ENCODE measurements at regions not wholly inside any gene's neighbourhood (a gene's known extent, or its start where the extent isn't known, plus 50 kb on each side); places are given as distances from the start of the nearest gene placed in this dataset.
"Not testable (repeated sequence)": the region's sequence is repeated elsewhere in the genome, so short reads cannot be mapped to it uniquely, and the experiment has no call there.

- H3K4me2 ChIP-seq (ENCODE audit: low read length); H3K27ac Mint-ChIP-seq (ENCODE audit: unreplicated experiment); H3K27me3 ChIP-seq (ENCODE audit: insufficient read depth, low read length); H3K4me1 ChIP-seq (ENCODE audit: insufficient read depth, low read length); H3K9me3 ChIP-seq (ENCODE audit: insufficient read depth, low read depth, low read length); H3K4me3 Mint-ChIP-seq (ENCODE audit: unreplicated experiment); H2AFZ ChIP-seq (ENCODE audit: low read depth, low read length); H3K27me3 Mint-ChIP-seq (ENCODE audit: low read depth, unreplicated experiment); H3K36me3 ChIP-seq (ENCODE audit: insufficient read depth, low read length); FAIRE-seq; H3K9ac ChIP-seq (ENCODE audit: low read length); H3K4me3 ChIP-seq (ENCODE audit: insufficient read depth, low read depth, low read length); H3K36me3 Mint-ChIP-seq (ENCODE audit: low read depth, unreplicated experiment); H3K27ac ChIP-seq (ENCODE audit: low read depth, low read length); H3K9me3 Mint-ChIP-seq (ENCODE audit: unreplicated experiment); H3K4me1 Mint-ChIP-seq (ENCODE audit: low read depth, unreplicated experiment); DNase-seq (ENCODE audit: low read depth): not testable (repeated sequence)
- peaks cover 12% of the 10 kb centered on the region for H4K20me1 ChIP-seq (ENCODE audit: insufficient read depth, low read length)
- H3K79me2 ChIP-seq (ENCODE audit: insufficient read depth, low read length) = peaks cover 61% of the 10 kb centered on the region
Measured at GRCh38 chr16:29578898-29579297, 72.7 kb upstream of the NPIPB12 start.

- H3K9ac ChIP-seq (ENCODE audit: low read length); H3K27me3 Mint-ChIP-seq (ENCODE audit: low read depth, unreplicated experiment); H3K4me3 ChIP-seq (ENCODE audit: insufficient read depth, low read depth, low read length); DNase-seq (ENCODE audit: low read depth); H3K27ac ChIP-seq (ENCODE audit: low read depth, low read length); H3K9me3 ChIP-seq (ENCODE audit: insufficient read depth, low read depth, low read length); H3K4me3 Mint-ChIP-seq (ENCODE audit: unreplicated experiment); H3K4me1 Mint-ChIP-seq (ENCODE audit: low read depth, unreplicated experiment); H2AFZ ChIP-seq (ENCODE audit: low read depth, low read length); FAIRE-seq; H3K36me3 ChIP-seq (ENCODE audit: insufficient read depth, low read length); H3K4me1 ChIP-seq (ENCODE audit: insufficient read depth, low read length); H3K9me3 Mint-ChIP-seq (ENCODE audit: unreplicated experiment); H3K27me3 ChIP-seq (ENCODE audit: insufficient read depth, low read length); H3K27ac Mint-ChIP-seq (ENCODE audit: unreplicated experiment); H3K4me2 ChIP-seq (ENCODE audit: low read length); H3K36me3 Mint-ChIP-seq (ENCODE audit: low read depth, unreplicated experiment): not testable (repeated sequence)
- peaks cover 14% of the 10 kb centered on the region for H4K20me1 ChIP-seq (ENCODE audit: insufficient read depth, low read length)
- peaks cover 67% of the 10 kb centered on the region for H3K79me2 ChIP-seq (ENCODE audit: insufficient read depth, low read length)
Measured at GRCh38 chr16:29581764-29582163, 75.6 kb upstream of the NPIPB12 start.

DNA sequence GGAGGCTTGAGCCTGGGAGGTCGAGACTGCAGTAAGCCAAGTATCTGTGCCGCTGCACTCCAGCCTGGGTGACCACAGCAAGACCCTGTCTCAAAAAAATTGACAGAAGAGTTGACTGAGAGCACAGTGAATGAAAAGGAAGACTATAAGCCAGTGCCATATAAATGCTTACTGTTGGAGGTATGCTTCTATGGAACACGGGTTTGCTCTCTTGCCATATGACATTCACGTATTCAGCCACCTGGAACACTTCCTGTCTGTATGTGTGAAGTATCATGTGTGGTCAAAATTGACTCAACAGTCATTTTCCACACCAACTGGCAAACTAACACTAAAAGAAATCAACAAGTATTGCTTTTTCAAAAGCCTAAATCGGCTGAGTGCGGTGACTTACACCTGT lies 71.1 kb upstream of the SPN start:
- Histone ChIP-seq H4K20me1 (ENCODE audit: insufficient read depth, low read length) (peaks cover 12% of the 10 kb centered on the region), H3K79me2 (ENCODE audit: insufficient read depth, low read length) (peaks cover 55% of the 10 kb centered on the region)
- not testable (repeated sequence) for H3K9ac ChIP-seq (ENCODE audit: low read length); H3K27ac ChIP-seq (ENCODE audit: low read depth, low read length); H3K4me2 ChIP-seq (ENCODE audit: low read length); H3K36me3 Mint-ChIP-seq (ENCODE audit: low read depth, unreplicated experiment); H3K9me3 Mint-ChIP-seq (ENCODE audit: unreplicated experiment); H3K27me3 ChIP-seq (ENCODE audit: insufficient read depth, low read length); H3K9me3 ChIP-seq (ENCODE audit: insufficient read depth, low read depth, low read length); H3K4me3 ChIP-seq (ENCODE audit: insufficient read depth, low read depth, low read length); FAIRE-seq; H3K4me3 Mint-ChIP-seq (ENCODE audit: unreplicated experiment); H3K4me1 ChIP-seq (ENCODE audit: insufficient read depth, low read length); DNase-seq (ENCODE audit: low read depth); H3K27ac Mint-ChIP-seq (ENCODE audit: unreplicated experiment); H2AFZ ChIP-seq (ENCODE audit: low read depth, low read length); H3K27me3 Mint-ChIP-seq (ENCODE audit: low read depth, unreplicated experiment); H3K4me1 Mint-ChIP-seq (ENCODE audit: low read depth, unreplicated experiment); H3K36me3 ChIP-seq (ENCODE audit: insufficient read depth, low read length)

GRCh38 chr16:29594269-29594925 lies 68.7 kb upstream of the SPN start:
- not testable (repeated sequence) for FAIRE-seq; H2AFZ ChIP-seq (ENCODE audit: low read depth, low read length); H3K27me3 ChIP-seq (ENCODE audit: insufficient read depth, low read length); H3K27ac ChIP-seq (ENCODE audit: low read depth, low read length); H3K9me3 Mint-ChIP-seq (ENCODE audit: unreplicated experiment); DNase-seq (ENCODE audit: low read depth); H3K27me3 Mint-ChIP-seq (ENCODE audit: low read depth, unreplicated experiment); H3K4me1 Mint-ChIP-seq (ENCODE audit: low read depth, unreplicated experiment); H3K36me3 ChIP-seq (ENCODE audit: insufficient read depth, low read length); H3K36me3 Mint-ChIP-seq (ENCODE audit: low read depth, unreplicated experiment); H4K20me1 ChIP-seq (ENCODE audit: insufficient read depth, low read length); H3K9me3 ChIP-seq (ENCODE audit: insufficient read depth, low read depth, low read length); H3K4me1 ChIP-seq (ENCODE audit: insufficient read depth, low read length)
- Mint-ChIP-seq H3K4me3 (ENCODE audit: unreplicated experiment) (peak overlapping the region; percentile 96), H3K27ac (ENCODE audit: unreplicated experiment) (peak overlapping the region; percentile 71)
- H3K4me2 ChIP-seq (ENCODE audit: low read length) = peak overlapping the region; percentile 85
- H3K9ac ChIP-seq (ENCODE audit: low read length) = peak overlapping the region; percentile 83
- H3K4me3 ChIP-seq (ENCODE audit: insufficient read depth, low read depth, low read length) = peak overlapping the region; percentile 46
- peaks cover 40% of the 10 kb centered on the region for H3K79me2 ChIP-seq (ENCODE audit: insufficient read depth, low read length)

DNA sequence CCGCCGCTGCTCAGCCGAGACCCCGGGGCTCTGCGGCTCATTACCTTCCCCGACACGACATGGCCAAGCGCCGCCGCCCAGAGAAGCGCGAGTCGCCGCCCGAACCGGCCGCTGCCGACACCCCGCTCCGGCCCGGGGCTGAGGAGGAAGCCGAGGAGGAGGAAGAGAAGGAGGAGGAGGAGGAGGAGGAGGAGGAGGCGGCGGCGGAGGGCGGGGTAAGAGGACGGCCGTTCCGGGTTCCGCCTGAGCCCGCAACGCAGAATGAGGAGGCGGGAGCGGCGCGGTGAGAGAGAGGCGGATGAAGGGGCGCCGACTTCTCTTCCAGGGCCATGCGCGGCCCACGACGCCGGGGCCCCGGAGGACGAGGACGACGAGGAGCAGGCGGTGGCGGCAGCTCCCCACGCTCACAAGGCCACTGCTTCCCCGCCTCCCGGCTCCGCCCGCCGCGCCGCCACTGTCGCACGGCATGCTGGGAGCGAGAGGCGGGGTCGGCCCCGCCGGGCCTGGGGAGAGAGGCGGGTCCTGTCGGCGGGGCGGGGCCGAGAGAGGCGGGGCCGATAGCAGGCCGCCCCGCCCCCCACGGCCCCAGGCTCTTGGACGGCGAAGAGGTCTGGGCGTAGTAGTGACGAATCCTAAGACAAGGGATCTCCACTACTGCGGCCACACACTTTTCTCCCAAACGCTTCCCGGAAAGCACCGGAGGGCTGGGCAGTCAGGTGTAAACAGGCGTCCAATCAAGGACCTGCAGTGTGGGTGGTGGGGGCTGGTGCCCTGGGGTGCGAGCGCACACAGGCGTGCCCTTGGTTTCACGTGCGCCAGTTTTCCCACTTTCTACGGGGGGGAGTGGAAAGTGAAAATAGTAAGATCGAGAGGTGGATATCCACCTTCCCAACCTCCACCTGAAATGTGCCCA lies 67.9 kb upstream of the SPN start:
- Histone ChIP-seq H3K4me2 (ENCODE audit: low read length) (peak overlapping the region; percentile 85), H2AFZ (ENCODE audit: low read depth, low read length) (peak overlapping the region; percentile 41), H3K27ac (ENCODE audit: low read depth, low read length) (peak overlapping the region; percentile 56), H3K79me2 (ENCODE audit: insufficient read depth, low read length) (peaks cover 43% of the 10 kb centered on the region), H3K4me3 (ENCODE audit: insufficient read depth, low read depth, low read length) (peak overlapping the region; percentile 59), H3K9ac (ENCODE audit: low read length) (peak overlapping the region; percentile 83)
- H3K4me1 Mint-ChIP-seq (ENCODE audit: low read depth, unreplicated experiment); H4K20me1 ChIP-seq (ENCODE audit: insufficient read depth, low read length); H3K36me3 ChIP-seq (ENCODE audit: insufficient read depth, low read length); FAIRE-seq; H3K36me3 Mint-ChIP-seq (ENCODE audit: low read depth, unreplicated experiment); H3K9me3 Mint-ChIP-seq (ENCODE audit: unreplicated experiment); H3K4me1 ChIP-seq (ENCODE audit: insufficient read depth, low read length); H3K27me3 Mint-ChIP-seq (ENCODE audit: low read depth, unreplicated experiment); H3K27me3 ChIP-seq (ENCODE audit: insufficient read depth, low read length); H3K9me3 ChIP-seq (ENCODE audit: insufficient read depth, low read depth, low read length): not testable (repeated sequence)
- peak; percentile 84 for DNase-seq (ENCODE audit: low read depth)
- Mint-ChIP-seq H3K4me3 (ENCODE audit: unreplicated experiment) (peak overlapping the region; percentile 83), H3K27ac (ENCODE audit: unreplicated experiment) (peak overlapping the region; percentile 34)

DNA sequence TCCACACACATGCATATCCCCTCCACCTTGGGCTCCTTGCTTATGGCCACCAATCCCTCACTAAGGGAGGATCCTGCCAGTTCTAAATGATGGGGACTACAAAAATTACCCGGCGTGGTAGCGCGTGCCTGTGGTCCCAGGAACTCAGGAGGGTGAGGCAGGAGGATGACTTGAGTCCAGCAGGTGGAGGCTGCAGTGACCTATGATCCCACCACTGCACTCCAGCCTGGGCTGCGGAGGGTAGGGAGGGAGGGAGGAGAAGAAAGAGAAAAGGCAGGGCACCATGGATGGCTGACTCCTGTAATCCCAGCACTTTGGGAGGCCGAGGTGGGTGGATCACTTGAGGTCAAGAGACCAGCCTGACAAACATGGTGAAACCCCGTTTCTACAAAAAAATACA lies 66.0 kb upstream of the SPN start:
- Histone ChIP-seq H3K79me2 (ENCODE audit: insufficient read depth, low read length) (peaks cover 42% of the 10 kb centered on the region), H4K20me1 (ENCODE audit: insufficient read depth, low read length) (peaks cover 12% of the 10 kb centered on the region)
- not testable (repeated sequence) for H3K27me3 ChIP-seq (ENCODE audit: insufficient read depth, low read length); H3K27me3 Mint-ChIP-seq (ENCODE audit: low read depth, unreplicated experiment); H3K4me1 ChIP-seq (ENCODE audit: insufficient read depth, low read length); FAIRE-seq; DNase-seq (ENCODE audit: low read depth); H3K36me3 ChIP-seq (ENCODE audit: insufficient read depth, low read length); H3K27ac ChIP-seq (ENCODE audit: low read depth, low read length); H3K4me3 Mint-ChIP-seq (ENCODE audit: unreplicated experiment); H3K9ac ChIP-seq (ENCODE audit: low read length); H3K36me3 Mint-ChIP-seq (ENCODE audit: low read depth, unreplicated experiment); H3K27ac Mint-ChIP-seq (ENCODE audit: unreplicated experiment); H3K9me3 Mint-ChIP-seq (ENCODE audit: unreplicated experiment); H3K4me2 ChIP-seq (ENCODE audit: low read length); H3K4me1 Mint-ChIP-seq (ENCODE audit: low read depth, unreplicated experiment); H3K4me3 ChIP-seq (ENCODE audit: insufficient read depth, low read depth, low read length); H3K9me3 ChIP-seq (ENCODE audit: insufficient read depth, low read depth, low read length); H2AFZ ChIP-seq (ENCODE audit: low read depth, low read length)

Data from astrocyte (in vitro differentiated cells and primary cell).